ENCODE measurements at regions not wholly inside any gene's neighbourhood (a gene's known extent, or its start where the extent isn't known, plus 50 kb on each side); places are given as distances from the start of the nearest gene placed in this dataset.

DNA sequence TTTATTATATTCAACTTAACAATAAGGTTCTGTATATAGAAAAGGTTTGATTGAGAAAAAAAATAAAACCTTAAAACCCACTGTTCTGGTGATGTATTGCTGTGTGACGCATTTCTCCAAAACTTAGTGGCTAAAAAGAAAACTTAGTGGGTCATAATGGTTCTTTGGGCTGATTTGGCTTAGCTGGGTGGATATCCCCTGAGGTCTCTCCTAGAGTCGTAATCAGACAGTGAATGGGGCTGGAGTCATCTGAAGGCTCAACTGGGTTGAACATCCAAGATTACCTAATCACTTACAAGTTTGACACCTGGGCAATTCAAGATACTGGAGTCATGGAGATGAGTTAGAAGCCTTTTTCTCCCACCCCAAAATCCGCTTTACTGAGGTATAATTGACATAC, 111.6 kb upstream of the TBL1XR1 start:
- TF ChIP-seq POLR2A (IDR thresholded peaks at IDR 0.05) (no peak), CTCF (IDR thresholded peaks at IDR 0.05) (no peak)

All from heart left ventricle (tissue), 13 donors.